IMR-90 (cell line): ENCODE measurements at regions not wholly inside any gene's neighbourhood (a gene's known extent, or its start where the extent isn't known, plus 50 kb on each side); places are given as distances from the start of the nearest gene placed in this dataset.

Experiments
- CEBPB ChIP-seq: IDR thresholded peaks from 2 replicates; pipeline ENCODE4 v1.6.1; 2012; ENCODE audit warnings: low read depth, low read length, improper control_type of control experiment
- POLR2A ChIP-seq: IDR thresholded peaks from 2 replicates; pipeline ENCODE4 v1.6.1; 2012; ENCODE audit warnings: mild to moderate bottlenecking, low read depth, low read length
- RAD21 ChIP-seq: IDR thresholded peaks from 2 replicates; pipeline ENCODE4 v1.6.1; 2012; ENCODE audit warnings: low read length, improper control_type of control experiment
- RFX5 ChIP-seq: IDR thresholded peaks from 2 replicates; pipeline ENCODE4 v1.8.0; 2012; ENCODE audit warnings: low read depth, mild to moderate bottlenecking, low read length, moderate library complexity
- TF ChIP-seq, protein P1 (sequence below): conservative IDR thresholded peaks from 2 replicates; pipeline ENCODE4 v1.5.1; 2012; ENCODE audit warnings: mild to moderate bottlenecking, low read depth, low read length, improper control_type of control experiment
- TF ChIP-seq, protein P2 (sequence below): fragments of 150-350 bp; IDR thresholded peaks from 2 replicates; pipeline ENCODE4 v1.6.1; 2016; ENCODE audit warnings: low read depth, mild to moderate bottlenecking, low read length, moderate library complexity, borderline replicate concordance
- TF ChIP-seq, protein P3 (sequence below): fragments of 150-350 bp; IDR thresholded peaks from 2 replicates; pipeline ENCODE4 v1.6.1; 2017; ENCODE audit warnings: mild to moderate bottlenecking, antibody characterized with exemption, low read length, low read depth

DNA sequence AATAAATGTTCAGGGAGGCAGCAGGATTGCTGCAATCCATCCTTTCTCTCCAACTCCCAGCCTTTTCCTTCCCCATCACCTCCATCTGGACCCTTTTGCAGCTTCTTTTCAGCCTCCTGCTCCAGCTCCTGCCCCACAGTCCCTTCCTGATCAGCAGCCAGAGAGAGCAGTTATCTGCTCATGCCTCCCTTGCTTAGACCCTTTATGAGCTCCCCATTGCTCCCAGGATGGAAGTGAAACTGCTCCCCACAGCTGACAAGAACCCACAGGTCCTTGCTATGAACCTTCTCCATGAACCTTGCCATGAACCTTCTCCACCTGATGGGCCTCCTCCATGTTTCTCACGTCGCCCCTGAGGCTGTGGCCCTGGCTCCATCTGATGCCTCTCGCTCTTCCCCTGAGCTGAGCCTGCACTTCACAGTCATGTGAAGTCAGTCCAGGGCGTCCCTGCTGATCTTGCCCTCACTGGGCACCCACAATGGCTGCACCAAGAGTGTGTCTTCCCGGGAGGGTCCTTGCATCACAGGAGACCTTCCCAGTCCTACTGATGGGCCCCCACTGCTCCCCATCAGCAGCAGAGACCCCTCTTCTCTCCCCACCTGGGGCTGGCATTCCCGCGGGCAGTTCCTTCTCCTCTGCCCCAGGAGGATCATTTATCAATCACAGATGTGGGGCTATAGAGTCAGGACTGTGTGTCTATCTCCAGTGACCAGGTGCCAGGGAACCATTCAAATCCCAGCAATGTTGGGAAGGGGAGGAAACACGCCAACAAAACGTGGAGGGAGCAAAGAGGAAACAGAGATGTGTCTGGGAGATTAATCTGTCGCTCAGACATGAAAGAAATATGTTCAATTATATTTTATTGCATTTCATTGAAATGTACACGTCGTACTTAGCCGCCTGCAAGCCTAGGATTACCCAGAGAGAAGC, 73.1 kb downstream of the MATN1 start:
- TF ChIP-seq, protein P1, sequence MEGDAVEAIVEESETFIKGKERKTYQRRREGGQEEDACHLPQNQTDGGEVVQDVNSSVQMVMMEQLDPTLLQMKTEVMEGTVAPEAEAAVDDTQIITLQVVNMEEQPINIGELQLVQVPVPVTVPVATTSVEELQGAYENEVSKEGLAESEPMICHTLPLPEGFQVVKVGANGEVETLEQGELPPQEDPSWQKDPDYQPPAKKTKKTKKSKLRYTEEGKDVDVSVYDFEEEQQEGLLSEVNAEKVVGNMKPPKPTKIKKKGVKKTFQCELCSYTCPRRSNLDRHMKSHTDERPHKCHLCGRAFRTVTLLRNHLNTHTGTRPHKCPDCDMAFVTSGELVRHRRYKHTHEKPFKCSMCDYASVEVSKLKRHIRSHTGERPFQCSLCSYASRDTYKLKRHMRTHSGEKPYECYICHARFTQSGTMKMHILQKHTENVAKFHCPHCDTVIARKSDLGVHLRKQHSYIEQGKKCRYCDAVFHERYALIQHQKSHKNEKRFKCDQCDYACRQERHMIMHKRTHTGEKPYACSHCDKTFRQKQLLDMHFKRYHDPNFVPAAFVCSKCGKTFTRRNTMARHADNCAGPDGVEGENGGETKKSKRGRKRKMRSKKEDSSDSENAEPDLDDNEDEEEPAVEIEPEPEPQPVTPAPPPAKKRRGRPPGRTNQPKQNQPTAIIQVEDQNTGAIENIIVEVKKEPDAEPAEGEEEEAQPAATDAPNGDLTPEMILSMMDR, result no peak
- no peak for TF ChIP-seq RAD21
- TF ChIP-seq POLR2A, result no peak
- TF ChIP-seq RFX5, result no peak
- TF ChIP-seq, protein P2, sequence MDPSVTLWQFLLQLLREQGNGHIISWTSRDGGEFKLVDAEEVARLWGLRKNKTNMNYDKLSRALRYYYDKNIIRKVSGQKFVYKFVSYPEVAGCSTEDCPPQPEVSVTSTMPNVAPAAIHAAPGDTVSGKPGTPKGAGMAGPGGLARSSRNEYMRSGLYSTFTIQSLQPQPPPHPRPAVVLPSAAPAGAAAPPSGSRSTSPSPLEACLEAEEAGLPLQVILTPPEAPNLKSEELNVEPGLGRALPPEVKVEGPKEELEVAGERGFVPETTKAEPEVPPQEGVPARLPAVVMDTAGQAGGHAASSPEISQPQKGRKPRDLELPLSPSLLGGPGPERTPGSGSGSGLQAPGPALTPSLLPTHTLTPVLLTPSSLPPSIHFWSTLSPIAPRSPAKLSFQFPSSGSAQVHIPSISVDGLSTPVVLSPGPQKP, result no peak
- no peak for TF ChIP-seq CEBPB
- TF ChIP-seq, protein P3, sequence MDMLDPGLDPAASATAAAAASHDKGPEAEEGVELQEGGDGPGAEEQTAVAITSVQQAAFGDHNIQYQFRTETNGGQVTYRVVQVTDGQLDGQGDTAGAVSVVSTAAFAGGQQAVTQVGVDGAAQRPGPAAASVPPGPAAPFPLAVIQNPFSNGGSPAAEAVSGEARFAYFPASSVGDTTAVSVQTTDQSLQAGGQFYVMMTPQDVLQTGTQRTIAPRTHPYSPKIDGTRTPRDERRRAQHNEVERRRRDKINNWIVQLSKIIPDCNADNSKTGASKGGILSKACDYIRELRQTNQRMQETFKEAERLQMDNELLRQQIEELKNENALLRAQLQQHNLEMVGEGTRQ, result no peak
